ENCODE measurements at regions not wholly inside any gene's neighbourhood (a gene's known extent, or its start where the extent isn't known, plus 50 kb on each side); places are given as distances from the start of the nearest gene placed in this dataset.

DNA sequence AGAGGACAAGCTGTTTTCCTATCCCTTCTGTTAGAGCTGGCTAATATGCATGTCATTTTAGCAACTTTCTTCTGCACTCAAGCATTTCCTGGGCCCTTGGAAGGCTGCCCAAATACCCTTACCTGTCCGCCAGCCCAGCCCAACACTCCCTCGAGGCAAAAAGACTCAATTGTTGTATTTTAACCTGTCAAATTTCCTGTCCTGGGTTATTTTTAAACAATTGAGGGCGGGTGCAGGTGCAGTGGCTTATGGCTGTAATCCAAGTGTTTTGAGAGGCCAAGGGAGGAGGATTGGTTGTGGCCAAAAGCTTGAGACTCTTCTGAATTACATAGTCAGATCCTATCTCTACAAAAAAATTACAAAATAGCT, 125.0 kb upstream of the ARHGAP28 start:
- TF ChIP-seq SP1 (IDR thresholded peaks at IDR 0.05) (no peak), BHLHE40 (IDR thresholded peaks at IDR 0.05; ENCODE audit: borderline replicate concordance) (no peak), SUZ12 (IDR thresholded peaks at IDR 0.05) (no peak), FOXK2 (IDR thresholded peaks at IDR 0.05) (no peak), TARDBP (IDR thresholded peaks at IDR 0.05) (no peak), CTBP1 (IDR thresholded peaks at IDR 0.05; ENCODE audit: borderline replicate concordance) (no peak), L3MBTL2 (conservative IDR thresholded peaks at IDR 0.05) (no peak), FOXM1 (IDR thresholded peaks at IDR 0.05; ENCODE audit: borderline replicate concordance) (no peak), ELF4 (IDR thresholded peaks at IDR 0.05) (no peak), FOXA1 (IDR thresholded peaks at IDR 0.05) (no peak), HDGF (IDR thresholded peaks at IDR 0.05; ENCODE audit: borderline replicate concordance) (no peak), LEF1 (IDR thresholded peaks at IDR 0.05; ENCODE audit: borderline replicate concordance) (no peak)
- TF ChIP-seq, protein P1, sequence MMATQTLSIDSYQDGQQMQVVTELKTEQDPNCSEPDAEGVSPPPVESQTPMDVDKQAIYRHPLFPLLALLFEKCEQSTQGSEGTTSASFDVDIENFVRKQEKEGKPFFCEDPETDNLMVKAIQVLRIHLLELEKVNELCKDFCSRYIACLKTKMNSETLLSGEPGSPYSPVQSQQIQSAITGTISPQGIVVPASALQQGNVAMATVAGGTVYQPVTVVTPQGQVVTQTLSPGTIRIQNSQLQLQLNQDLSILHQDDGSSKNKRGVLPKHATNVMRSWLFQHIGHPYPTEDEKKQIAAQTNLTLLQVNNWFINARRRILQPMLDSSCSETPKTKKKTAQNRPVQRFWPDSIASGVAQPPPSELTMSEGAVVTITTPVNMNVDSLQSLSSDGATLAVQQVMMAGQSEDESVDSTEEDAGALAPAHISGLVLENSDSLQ (IDR thresholded peaks at IDR 0.05) = no peak

Data from HEK293T (cell line).